Right lobe of liver (tissue), 6 donors: ENCODE measurements at regions not wholly inside any gene's neighbourhood (a gene's known extent, or its start where the extent isn't known, plus 50 kb on each side); places are given as distances from the start of the nearest gene placed in this dataset.

Experiments used
- ATAC-seq, 4 donors: fragments of 200-7000 bp; cut with Tn5 transposase; one replicate each; pipeline ENCODE4 v1.9.1; 2020; ENCODE audit warnings: mild to moderate bottlenecking in 4 of 4, moderate library complexity in 4 of 4
- DNase-seq, 3 donors: peaks; one replicate each; pipeline ENCODE4 v3.0.0-alpha.2; 2020
- H3K27ac ChIP-seq, 3 donors: fragments of 200-600 bp; one replicate each; pipeline ENCODE4 v1.8.0; 2022
- H3K27me3 ChIP-seq, 2 donors: fragments of 200-600 bp; one replicate each; pipeline ENCODE4 v1.8.0; 2022
- H3K36me3 ChIP-seq, 4 donors: fragments of 200-600 bp; sonication (generic) in 1 of 4; one replicate each; pipeline versions ENCODE4 v1.5.1 to v1.8.0; 2017 to 2022; ENCODE audit warnings: control low read depth in 1 of 4
- H3K4me1 ChIP-seq, 4 donors: fragments of 200-600 bp; sonication (generic) in 1 of 4; one replicate each; pipeline versions ENCODE4 v1.5.1 to v1.8.0; 2017 to 2022; ENCODE audit warnings: control low read depth in 1 of 4
- H3K4me3 ChIP-seq, 3 donors: fragments of 200-600 bp; one replicate each; pipeline ENCODE4 v1.8.0; 2022
- H3K9me3 ChIP-seq, 4 donors: fragments of 200-600 bp; sonication (generic) in 1 of 4; one replicate each; pipeline versions ENCODE4 v1.5.1 to v1.8.0; 2017 to 2022; ENCODE audit warnings: control low read depth in 1 of 4
- POLR2A ChIP-seq: fragments of 450-650 bp; IDR thresholded peaks from one replicate; pipeline ENCODE4 v1.6.1; 2017; ENCODE audit warnings: antibody characterized with exemption, mild to moderate bottlenecking
- WGBS: methylation state at CpG from one replicate; pipeline ENCODE4 v1.1.6; 2018; ENCODE audit warnings: low coverage, low lambda C conversion rate; ENCODE audit not compliant: insufficient coverage; ENCODE audit errors: missing lambda C conversion rate; 5-methylcytosine and 5-hydroxymethylcytosine counted together
- intact Hi-C, 2 donors: fragments of 100-400 bp; cut with DNase I; formaldehyde crosslinking; loops; one replicate each; pipeline versions ENCODE4 v1.11.2 to v1.14.1; 2022
- TF ChIP-seq, protein P1 (sequence below), 4 donors: fragments of 200-600 bp in 3 of 4; fragments of 450-650 bp in 1 of 4; IDR thresholded peaks; one replicate each; pipeline versions ENCODE4 v1.5.1 to v1.8.0; 2016 to 2022; ENCODE audit warnings: antibody characterized with exemption in 4 of 4, mild to moderate bottlenecking in 2 of 4
- donor health status: DM: no; HTN: yes; CAD: no.
- donor health status: DM: no; HTN: no; CAD: no.
- donor health status: DM: no; HTN: no; CAD: no.
- donor health status: DM: no; HTN: yes; CAD: no.
- donor health status: DM: no; HTN: yes; CAD: no.

DNA sequence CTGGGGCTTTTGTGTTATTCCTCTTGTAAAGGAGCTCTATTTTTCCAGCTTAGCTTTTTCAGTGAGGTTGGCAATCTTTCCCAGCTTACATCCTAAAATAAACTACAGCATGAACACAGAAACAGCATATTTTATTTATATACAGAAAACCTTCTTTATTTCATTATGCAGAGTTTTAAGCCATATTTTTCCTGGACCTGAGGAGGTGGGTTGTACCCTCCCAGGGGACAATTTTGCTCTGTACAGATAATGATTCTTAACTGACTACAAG, 341.2 kb upstream of the TYRP1 start:
- TF ChIP-seq, protein P1, sequence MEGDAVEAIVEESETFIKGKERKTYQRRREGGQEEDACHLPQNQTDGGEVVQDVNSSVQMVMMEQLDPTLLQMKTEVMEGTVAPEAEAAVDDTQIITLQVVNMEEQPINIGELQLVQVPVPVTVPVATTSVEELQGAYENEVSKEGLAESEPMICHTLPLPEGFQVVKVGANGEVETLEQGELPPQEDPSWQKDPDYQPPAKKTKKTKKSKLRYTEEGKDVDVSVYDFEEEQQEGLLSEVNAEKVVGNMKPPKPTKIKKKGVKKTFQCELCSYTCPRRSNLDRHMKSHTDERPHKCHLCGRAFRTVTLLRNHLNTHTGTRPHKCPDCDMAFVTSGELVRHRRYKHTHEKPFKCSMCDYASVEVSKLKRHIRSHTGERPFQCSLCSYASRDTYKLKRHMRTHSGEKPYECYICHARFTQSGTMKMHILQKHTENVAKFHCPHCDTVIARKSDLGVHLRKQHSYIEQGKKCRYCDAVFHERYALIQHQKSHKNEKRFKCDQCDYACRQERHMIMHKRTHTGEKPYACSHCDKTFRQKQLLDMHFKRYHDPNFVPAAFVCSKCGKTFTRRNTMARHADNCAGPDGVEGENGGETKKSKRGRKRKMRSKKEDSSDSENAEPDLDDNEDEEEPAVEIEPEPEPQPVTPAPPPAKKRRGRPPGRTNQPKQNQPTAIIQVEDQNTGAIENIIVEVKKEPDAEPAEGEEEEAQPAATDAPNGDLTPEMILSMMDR (IDR thresholded peaks at IDR 0.05) = no peak
- no peak for TF ChIP-seq POLR2A
- H3K27me3 ChIP-seq = no peaks in the 10 kb centered on the region
- no peaks in the 10 kb centered on the region for H3K36me3 ChIP-seq
- no peak overlapping the region for H3K4me3 ChIP-seq
- intact Hi-C loops = no loop called here
- no peaks in the 10 kb centered on the region for H3K9me3 ChIP-seq
- DNase-seq (no peak), ATAC-seq (no peak)
- H3K4me1 ChIP-seq = no peaks in the 10 kb centered on the region
- no peak overlapping the region for H3K27ac ChIP-seq

DNA sequence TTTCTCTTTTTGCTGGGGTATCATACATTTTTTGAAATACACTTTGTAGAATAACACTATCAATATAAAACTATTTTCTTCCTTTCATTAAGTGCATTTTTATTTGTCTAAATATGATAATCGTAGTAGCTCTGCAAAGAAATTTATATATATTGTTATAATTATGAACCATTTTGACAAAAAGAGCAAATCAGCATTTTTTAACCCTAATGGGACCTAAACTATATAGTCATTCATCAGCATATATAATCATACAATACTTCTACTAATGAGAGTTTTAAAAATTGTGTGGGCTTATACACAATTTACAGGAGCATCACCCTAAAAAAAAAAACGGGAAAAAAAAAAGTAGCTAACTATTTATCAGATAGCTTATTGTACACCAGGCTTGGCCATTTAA, 329.7 kb upstream of the TYRP1 start:
- no peak for ATAC-seq
- H3K4me1 ChIP-seq = no peaks in the 10 kb centered on the region
- no peaks in the 10 kb centered on the region for H3K9me3 ChIP-seq
- WGBS = 23% methylated on average over 2 of the region's 2 CpGs
- H3K4me3 ChIP-seq = no peak overlapping the region
- intact Hi-C loops = no loop called here
- H3K36me3 ChIP-seq = no peaks in the 10 kb centered on the region
- no peaks in the 10 kb centered on the region for H3K27me3 ChIP-seq
- DNase-seq = no peak
- TF ChIP-seq POLR2A = no peak
- TF ChIP-seq, protein P1 (IDR thresholded peaks at IDR 0.05) = no peak
- H3K27ac ChIP-seq = no peak overlapping the region

DNA sequence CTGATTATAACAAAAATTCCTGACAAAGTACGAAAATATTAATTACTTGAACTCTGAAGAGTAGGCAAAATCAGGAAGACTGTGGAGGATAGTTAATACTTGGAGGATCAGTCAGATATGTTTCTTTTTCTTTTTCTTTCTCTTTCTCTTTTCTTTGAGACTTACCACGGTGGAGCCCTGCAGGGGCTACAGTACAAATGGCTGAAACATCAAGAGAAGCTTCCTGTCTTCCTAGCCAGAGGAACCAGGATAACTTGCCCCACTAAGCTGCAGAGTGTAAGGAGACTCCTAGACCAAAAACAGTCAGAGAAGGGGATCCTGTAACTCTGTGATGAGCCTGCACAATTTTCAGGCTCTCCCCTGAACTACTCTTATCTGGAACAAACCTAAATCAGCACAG, 324.6 kb upstream of the TYRP1 start:
- no peak for TF ChIP-seq POLR2A
- TF ChIP-seq, protein P1 (IDR thresholded peaks at IDR 0.05) = no peak
- H3K36me3 ChIP-seq = no peaks in the 10 kb centered on the region
- no peaks in the 10 kb centered on the region for H3K4me1 ChIP-seq
- DNase-seq = no peak
- intact Hi-C loops = no loop called here
- H3K27ac ChIP-seq = no peak overlapping the region
- no peak for ATAC-seq
- no peak overlapping the region for H3K4me3 ChIP-seq
- H3K27me3 ChIP-seq = no peaks in the 10 kb centered on the region
- 5% methylated on average over 2 of the region's 2 CpGs for WGBS
- no peaks in the 10 kb centered on the region for H3K9me3 ChIP-seq

DNA sequence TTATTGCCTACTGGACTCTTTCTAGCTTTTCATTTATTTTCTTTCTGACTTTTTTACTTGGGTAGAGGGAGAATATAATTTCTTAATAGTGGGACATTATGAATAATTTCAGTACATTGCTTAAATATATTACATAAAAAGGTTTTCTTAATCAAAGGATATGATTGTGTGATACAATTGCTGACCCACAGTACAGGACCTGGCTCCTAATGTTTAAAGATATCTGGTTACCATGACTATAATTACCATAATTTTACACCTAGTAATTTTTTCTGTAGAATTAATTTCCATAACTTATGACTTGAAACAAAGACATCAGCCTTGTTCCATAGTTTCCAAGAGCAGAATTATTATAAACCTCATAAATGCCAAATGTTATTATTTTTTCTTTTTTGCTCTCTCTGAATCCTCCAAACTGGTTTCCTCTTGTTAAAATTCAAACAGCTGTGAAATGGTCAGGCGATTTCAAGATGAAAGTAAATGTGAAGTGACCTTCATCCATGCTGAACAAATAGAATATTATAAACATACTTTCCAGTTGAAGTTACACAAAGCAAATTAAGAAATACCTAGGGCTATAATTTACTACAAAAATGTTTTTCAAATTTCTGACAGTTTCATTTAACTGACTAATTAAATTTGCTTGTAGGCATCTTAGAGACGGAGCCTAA, 301.2 kb upstream of the TYRP1 start:
- no peak for TF ChIP-seq POLR2A
- WGBS = 38% methylated on average over 2 of the region's 2 CpGs
- no peak overlapping the region for H3K27ac ChIP-seq
- no peaks in the 10 kb centered on the region for H3K9me3 ChIP-seq
- no peaks in the 10 kb centered on the region for H3K4me1 ChIP-seq
- no peak overlapping the region for H3K4me3 ChIP-seq
- no peaks in the 10 kb centered on the region for H3K27me3 ChIP-seq
- DNase-seq (no peak), ATAC-seq (no peak)
- intact Hi-C loops = no loop called here
- no peaks in the 10 kb centered on the region for H3K36me3 ChIP-seq

DNA sequence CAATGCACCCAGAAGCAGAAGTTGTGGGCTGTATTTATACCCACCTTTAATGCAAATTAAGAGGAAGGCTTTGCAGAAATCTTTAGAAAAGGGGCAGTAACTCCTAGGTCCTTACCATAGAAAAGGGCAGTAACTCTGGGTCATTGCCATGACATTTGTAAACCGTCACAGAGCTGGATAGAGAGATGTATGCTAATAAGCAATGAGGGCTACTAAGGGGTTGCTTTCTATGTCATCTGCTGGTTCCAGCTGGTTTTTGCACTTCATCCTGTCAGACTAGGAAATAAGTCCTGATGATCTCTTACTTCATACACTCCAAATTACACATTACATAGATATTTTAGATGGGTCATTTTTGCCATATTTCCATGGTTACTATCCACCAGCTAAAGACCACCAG, 299.1 kb upstream of the TYRP1 start:
- Histone ChIP-seq H3K4me1 (no peaks in the 10 kb centered on the region), H3K36me3 (no peaks in the 10 kb centered on the region), H3K27me3 (no peaks in the 10 kb centered on the region), H3K27ac (no peak overlapping the region), H3K9me3 (no peaks in the 10 kb centered on the region), H3K4me3 (no peak overlapping the region)
- ATAC-seq (no peak), DNase-seq (no peak)
- TF ChIP-seq POLR2A = no peak
- TF ChIP-seq, protein P1 (IDR thresholded peaks at IDR 0.05) = no peak
- 42% methylated on average over 1 of the region's 1 CpG for WGBS
- intact Hi-C loops = no loop called here
